ENCODE measurements at regions not wholly inside any gene's neighbourhood (a gene's known extent, or its start where the extent isn't known, plus 50 kb on each side); places are given as distances from the start of the nearest gene placed in this dataset.
"Not testable (repeated sequence)": the region's sequence is repeated elsewhere in the genome, so short reads cannot be mapped to it uniquely, and the experiment has no call there.

GRCh38 chr13:73536865-73537264 lies 478.1 kb downstream of the KLF5 start:
- no peak for DNase-seq

- DNase-seq, result no peak
These were observed 476.5 kb downstream of the KLF5 start for GRCh38 chr13:73535341-73535740.

GRCh38 chr13:73532987-73533510 lies 474.2 kb downstream of the KLF5 start:
- no peak for DNase-seq

- DNase-seq, result no peak
These were observed 473.8 kb downstream of the KLF5 start for GRCh38 chr13:73532582-73532981.

- DNase-seq, result no peak
These were observed 472.2 kb downstream of the KLF5 start for GRCh38 chr13:73531014-73531413.

GRCh38 chr13:73522937-73523336 lies 464.1 kb downstream of the KLF5 start:
- DNase-seq, result no peak

- no peak for DNase-seq
These were observed 463.2 kb downstream of the KLF5 start for GRCh38 chr13:73521985-73522524.

GRCh38 chr13:73521290-73521624 lies 462.5 kb downstream of the KLF5 start:
- DNase-seq, result no peak

GRCh38 chr13:73520566-73521289 lies 461.9 kb downstream of the KLF5 start:
- DNase-seq, result no peak

GRCh38 chr13:73520135-73520534 lies 461.3 kb downstream of the KLF5 start:
- not testable (repeated sequence) for DNase-seq

GRCh38 chr13:73519396-73520116 lies 460.8 kb downstream of the KLF5 start:
- no peak for DNase-seq

GRCh38 chr13:73517766-73518165 lies 459.0 kb downstream of the KLF5 start:
- DNase-seq, result no peak

- no peak for DNase-seq
These were observed 457.9 kb downstream of the KLF5 start for GRCh38 chr13:73516731-73517130.

- no peak for DNase-seq
These were observed 455.4 kb downstream of the KLF5 start for GRCh38 chr13:73514208-73514607.

GRCh38 chr13:73513751-73514150 lies 454.9 kb downstream of the KLF5 start:
- no peak for DNase-seq

- DNase-seq, result no peak
These were observed 450.0 kb downstream of the KLF5 start for GRCh38 chr13:73508841-73509240.

GRCh38 chr13:73505376-73505890 lies 446.6 kb downstream of the KLF5 start:
- no peak for DNase-seq

GRCh38 chr13:73499695-73500094 lies 440.9 kb downstream of the KLF5 start:
- DNase-seq, result no peak

- DNase-seq, result no peak
These were observed 438.6 kb downstream of the KLF5 start for GRCh38 chr13:73497430-73497829.

- no peak for DNase-seq
These were observed 437.9 kb downstream of the KLF5 start for GRCh38 chr13:73496711-73497110.

- no peak for DNase-seq
These were observed 434.0 kb downstream of the KLF5 start for GRCh38 chr13:73492811-73493210.

GRCh38 chr13:73482556-73482955 lies 423.8 kb downstream of the KLF5 start:
- no peak for DNase-seq

GRCh38 chr13:73481886-73482445 lies 423.2 kb downstream of the KLF5 start:
- no peak for DNase-seq
